ENCODE measurements at regions not wholly inside any gene's neighbourhood (a gene's known extent, or its start where the extent isn't known, plus 50 kb on each side); places are given as distances from the start of the nearest gene placed in this dataset.

- CTCF ChIA-PET = no interaction called here
- Histone ChIP-seq H3K27me3 (ENCODE audit: insufficient read depth, low read length) (peaks cover 16% of the 10 kb centered on the region), H3K36me3 (ENCODE audit: control insufficient read depth in 1 of 2, insufficient read depth in 2 of 2, low read length in 2 of 2) (no peaks in the 10 kb centered on the region), H2AFZ (ENCODE audit: low read depth, low read length, poor library complexity, severe bottlenecking) (no peak overlapping the region), H3K4me2 (ENCODE audit: low read length) (no peak overlapping the region), H3K27ac (ENCODE audit: low read depth, low read length) (no peak overlapping the region), H3K9me2 (ENCODE audit: insufficient read depth) (no peaks in the 10 kb centered on the region), H4K20me1 (ENCODE audit: insufficient read depth) (no peaks in the 10 kb centered on the region), H3K9ac (ENCODE audit: low read length) (no peak overlapping the region), H3K79me2 (ENCODE audit: insufficient read depth, low read length) (no peaks in the 10 kb centered on the region), H3K9me3 (ENCODE audit: control insufficient read depth in 1 of 2, insufficient read depth in 1 of 2, low read depth in 1 of 2, low read length in 2 of 2) (no peaks in the 10 kb centered on the region), H3K4me1 (ENCODE audit: control insufficient read depth in 1 of 2, insufficient read depth in 2 of 2, low read length in 2 of 2) (no peaks in the 10 kb centered on the region), H3K4me3 (replicated peaks in 1 of 2; ENCODE audit: low read depth in 1 of 2, low read length in 2 of 2) (no peak overlapping the region)
- POLR2A ChIA-PET = no interaction called here
- TF ChIP-seq, protein P1, sequence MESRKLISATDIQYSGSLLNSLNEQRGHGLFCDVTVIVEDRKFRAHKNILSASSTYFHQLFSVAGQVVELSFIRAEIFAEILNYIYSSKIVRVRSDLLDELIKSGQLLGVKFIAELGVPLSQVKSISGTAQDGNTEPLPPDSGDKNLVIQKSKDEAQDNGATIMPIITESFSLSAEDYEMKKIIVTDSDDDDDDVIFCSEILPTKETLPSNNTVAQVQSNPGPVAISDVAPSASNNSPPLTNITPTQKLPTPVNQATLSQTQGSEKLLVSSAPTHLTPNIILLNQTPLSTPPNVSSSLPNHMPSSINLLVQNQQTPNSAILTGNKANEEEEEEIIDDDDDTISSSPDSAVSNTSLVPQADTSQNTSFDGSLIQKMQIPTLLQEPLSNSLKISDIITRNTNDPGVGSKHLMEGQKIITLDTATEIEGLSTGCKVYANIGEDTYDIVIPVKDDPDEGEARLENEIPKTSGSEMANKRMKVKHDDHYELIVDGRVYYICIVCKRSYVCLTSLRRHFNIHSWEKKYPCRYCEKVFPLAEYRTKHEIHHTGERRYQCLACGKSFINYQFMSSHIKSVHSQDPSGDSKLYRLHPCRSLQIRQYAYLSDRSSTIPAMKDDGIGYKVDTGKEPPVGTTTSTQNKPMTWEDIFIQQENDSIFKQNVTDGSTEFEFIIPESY (IDR thresholded peaks at IDR 0.05; ENCODE audit: extremely low read depth, insufficient replicate concordance, low read length) = no peak
- TF ChIP-seq EGR1 (IDR thresholded peaks at IDR 0.05; ENCODE audit: low read depth) = no peak
- DNase-seq (ENCODE audit: low read depth, low spot score) (no peak), ATAC-seq (no peak)
- no TSS peak for BruUV-seq (replicated peaks)
- intact Hi-C loops (cut with micrococcal nuclease) = no loop called here
- RAD21 ChIA-PET (ENCODE audit: low non-redundant PET in 1 of 2, low total read pairs in 2 of 2, uncharacterized antibody in 2 of 2, unreplicated experiment in 2 of 2) = no interaction called here
Observed at GRCh38 chr10:43971981-43972380, 323.3 kb upstream of the ZNF32 start.

DNA sequence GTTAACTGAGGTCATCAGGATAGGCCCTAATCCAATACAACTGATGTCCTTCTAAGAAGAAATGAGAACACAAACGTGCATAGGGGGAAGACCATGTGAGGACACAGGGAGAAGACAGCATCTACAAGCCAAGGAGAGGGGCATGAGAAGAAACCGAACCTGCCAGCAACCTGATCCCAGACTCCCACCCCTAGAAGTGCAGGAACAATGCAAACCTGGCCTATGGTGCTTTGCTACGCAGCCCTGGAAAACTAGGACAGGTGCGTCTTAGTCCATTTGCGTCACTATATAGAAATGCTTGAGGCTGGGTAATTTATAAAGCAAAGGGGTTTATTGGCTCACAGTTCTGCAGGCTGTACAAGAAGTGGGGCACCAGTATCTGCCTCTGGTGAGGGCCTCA lies 322.6 kb upstream of the ZNF32 start:
- no peak overlapping the region for H3K4me2 ChIP-seq (ENCODE audit: low read length)
- no peaks in the 10 kb centered on the region for H3K9me3 ChIP-seq (ENCODE audit: control insufficient read depth in 1 of 2, insufficient read depth in 1 of 2, low read depth in 1 of 2, low read length in 2 of 2)
- no peak overlapping the region for H3K4me3 ChIP-seq (replicated peaks in 1 of 2; ENCODE audit: low read depth in 1 of 2, low read length in 2 of 2)
- no peak overlapping the region for H3K27ac ChIP-seq (ENCODE audit: low read depth, low read length)
- peaks cover 18% of the 10 kb centered on the region for H3K27me3 ChIP-seq (ENCODE audit: insufficient read depth, low read length)
- H3K79me2 ChIP-seq (ENCODE audit: insufficient read depth, low read length) = no peaks in the 10 kb centered on the region
- intact Hi-C loops (cut with micrococcal nuclease) = no loop called here
- ChIA-PET CTCF (no interaction called here), RAD21 (ENCODE audit: low non-redundant PET in 1 of 2, low total read pairs in 2 of 2, uncharacterized antibody in 2 of 2, unreplicated experiment in 2 of 2) (no interaction called here), POLR2A (no interaction called here)
- H2AFZ ChIP-seq (ENCODE audit: low read depth, low read length, poor library complexity, severe bottlenecking) = no peak overlapping the region
- no peaks in the 10 kb centered on the region for H3K9me2 ChIP-seq (ENCODE audit: insufficient read depth)
- H3K9ac ChIP-seq (ENCODE audit: low read length) = no peak overlapping the region
- ATAC-seq = no peak
- H3K36me3 ChIP-seq (ENCODE audit: control insufficient read depth in 1 of 2, insufficient read depth in 2 of 2, low read length in 2 of 2) = no peaks in the 10 kb centered on the region
- no peak for TF ChIP-seq RAD21 (IDR thresholded peaks at IDR 0.05; ENCODE audit: low read depth)
- TF ChIP-seq ZFX (IDR thresholded peaks at IDR 0.05) = no peak
- no peak for TF ChIP-seq SRF (IDR thresholded peaks at IDR 0.05; ENCODE audit: low read depth)
- BruUV-seq (replicated peaks) = no TSS peak
- DNase-seq (ENCODE audit: low read depth, low spot score) = no peak
- no peaks in the 10 kb centered on the region for H3K4me1 ChIP-seq (ENCODE audit: control insufficient read depth in 1 of 2, insufficient read depth in 2 of 2, low read length in 2 of 2)
- no peaks in the 10 kb centered on the region for H4K20me1 ChIP-seq (ENCODE audit: insufficient read depth)

Data from HCT116 (cell line).